Islet precursor cell (in vitro differentiated cells): ENCODE measurements at regions not wholly inside any gene's neighbourhood (a gene's known extent, or its start where the extent isn't known, plus 50 kb on each side); places are given as distances from the start of the nearest gene placed in this dataset.

ENCODE experiments used
- DNase-seq: peaks from one replicate; pipeline ENCODE4 v3.0.0-alpha.2; 2018

DNA sequence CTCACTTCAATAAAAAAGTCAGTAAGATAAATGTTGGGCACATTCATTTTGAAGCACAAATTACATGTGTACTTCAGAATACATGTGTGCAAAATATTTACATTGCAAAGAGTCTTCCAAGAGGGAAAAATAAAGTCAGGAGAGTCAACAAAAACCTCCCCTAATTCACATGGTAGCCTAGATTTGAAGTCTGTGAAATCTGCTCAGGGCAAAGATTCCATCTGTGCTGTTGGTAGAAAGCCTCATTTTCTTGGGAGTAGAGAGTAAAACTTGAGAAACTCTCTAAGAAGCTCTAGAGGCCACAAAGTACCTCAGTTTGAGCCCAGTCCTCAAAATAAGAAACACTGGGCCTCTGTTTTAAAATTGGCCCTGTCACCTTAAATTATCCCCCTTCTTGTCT, 303.4 kb downstream of the RAB28 start:
- no peak for DNase-seq

DNA sequence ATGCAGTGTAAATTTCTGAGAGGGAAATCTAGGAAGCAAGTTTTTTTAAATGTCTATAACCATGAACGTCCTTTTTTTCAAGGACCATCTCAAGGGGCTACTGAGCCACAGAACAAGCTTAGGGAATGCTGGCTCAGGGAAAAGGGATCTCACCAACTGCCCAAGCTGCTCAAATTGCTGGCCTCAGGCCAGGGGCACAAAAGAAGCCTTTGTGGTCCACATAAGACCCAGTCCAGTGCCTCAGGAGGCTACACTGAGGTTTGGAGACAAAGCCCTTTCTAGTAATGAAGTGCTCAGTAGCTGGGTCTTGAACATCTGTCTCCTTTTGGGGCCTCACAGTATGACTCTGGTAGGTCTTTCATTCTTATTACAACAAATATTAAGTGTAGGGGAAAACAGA, 305.5 kb downstream of the RAB28 start:
- DNase-seq = no peak

DNA sequence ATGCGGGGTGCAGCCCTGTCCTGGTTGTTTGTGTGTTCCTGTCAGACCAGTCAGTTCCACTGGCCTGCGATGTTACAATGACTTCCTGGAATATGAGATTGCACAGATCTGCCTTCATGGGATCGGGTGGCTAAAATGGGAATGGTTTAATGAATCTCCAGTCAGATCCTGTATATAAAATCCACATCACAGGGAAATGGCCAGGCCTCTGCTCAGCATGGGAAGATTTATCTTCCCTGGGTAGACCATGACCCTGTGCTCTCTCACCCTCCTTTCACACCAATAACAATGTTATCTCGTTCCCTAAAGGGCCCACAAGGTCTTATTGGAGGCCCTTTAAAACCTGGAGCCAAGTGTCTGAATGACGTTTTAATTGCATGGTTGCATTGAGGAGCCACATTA, 307.4 kb downstream of the RAB28 start:
- DNase-seq = no peak

DNA sequence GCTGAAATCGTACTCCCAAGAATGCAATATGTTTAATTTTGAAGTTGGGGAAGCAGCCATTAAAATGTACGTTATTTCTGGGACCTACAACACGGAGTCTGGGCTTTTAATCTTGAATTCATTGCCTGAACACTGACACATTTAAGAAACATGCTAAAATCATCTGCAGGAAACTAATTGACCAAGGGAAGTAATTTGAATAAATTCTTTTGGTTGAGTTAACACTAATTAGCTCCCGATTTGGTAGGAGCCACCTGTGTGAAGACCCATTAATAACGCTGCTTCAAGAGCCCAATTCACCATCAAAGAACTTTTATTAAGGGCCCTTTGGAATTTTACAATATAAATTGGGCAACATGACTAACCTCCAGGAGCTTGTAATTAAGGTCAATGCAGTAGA, 309.2 kb downstream of the RAB28 start:
- DNase-seq = no peak

DNA sequence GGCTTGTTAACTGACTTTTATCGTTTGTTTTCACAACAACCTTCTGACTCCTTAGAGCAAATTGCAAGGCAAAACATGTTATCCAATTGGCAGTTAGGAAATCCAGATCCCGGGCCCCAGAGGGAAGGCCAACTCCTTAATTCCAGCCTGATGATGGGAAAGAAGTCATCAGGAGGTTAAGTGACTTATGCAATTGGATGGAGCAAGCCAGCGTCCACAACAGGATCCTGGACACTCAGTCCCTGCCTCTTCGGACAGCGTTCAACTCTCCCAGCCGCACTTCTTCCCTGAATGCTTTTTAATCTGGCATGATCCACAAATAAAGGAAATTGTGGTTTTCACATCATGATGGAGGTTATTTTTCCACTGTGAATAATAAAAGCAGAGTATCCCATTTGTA, 310.1 kb downstream of the RAB28 start:
- no peak for DNase-seq

DNA sequence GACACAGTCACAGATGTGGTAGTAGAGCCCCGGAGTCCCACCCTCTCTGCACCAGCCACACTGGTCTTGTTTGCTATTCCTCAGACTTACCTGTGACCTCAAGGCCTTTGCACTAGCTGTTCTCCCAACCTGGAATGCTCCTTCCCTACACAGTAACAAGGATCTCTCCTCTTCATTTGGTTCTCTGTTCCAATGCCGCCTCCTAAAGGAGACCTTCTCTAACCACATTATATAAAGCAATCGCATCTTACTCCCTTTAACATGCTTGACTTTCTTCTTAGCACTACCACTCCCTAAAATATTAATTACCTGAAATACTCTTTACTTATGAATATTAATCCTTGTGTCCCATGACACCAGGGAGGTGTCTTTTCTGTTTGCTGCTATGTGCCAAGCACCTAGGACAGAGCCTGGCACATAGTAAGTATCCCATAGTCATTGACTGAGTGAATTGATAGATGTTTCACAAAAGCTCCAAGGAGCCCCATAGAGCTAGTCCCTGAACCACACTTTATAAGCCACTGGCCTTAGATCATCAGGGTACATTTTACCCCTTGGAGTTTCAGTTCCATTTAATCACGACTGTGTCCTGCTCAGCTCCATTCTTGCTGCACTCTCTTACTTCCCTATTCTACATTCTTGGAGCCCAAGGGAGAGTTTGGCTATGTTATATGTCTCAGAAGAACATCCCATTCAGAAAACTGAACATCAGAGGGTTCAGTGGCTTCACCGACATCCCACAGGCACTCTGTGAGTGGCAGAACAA, 312.7 kb downstream of the RAB28 start:
- no peak for DNase-seq

DNA sequence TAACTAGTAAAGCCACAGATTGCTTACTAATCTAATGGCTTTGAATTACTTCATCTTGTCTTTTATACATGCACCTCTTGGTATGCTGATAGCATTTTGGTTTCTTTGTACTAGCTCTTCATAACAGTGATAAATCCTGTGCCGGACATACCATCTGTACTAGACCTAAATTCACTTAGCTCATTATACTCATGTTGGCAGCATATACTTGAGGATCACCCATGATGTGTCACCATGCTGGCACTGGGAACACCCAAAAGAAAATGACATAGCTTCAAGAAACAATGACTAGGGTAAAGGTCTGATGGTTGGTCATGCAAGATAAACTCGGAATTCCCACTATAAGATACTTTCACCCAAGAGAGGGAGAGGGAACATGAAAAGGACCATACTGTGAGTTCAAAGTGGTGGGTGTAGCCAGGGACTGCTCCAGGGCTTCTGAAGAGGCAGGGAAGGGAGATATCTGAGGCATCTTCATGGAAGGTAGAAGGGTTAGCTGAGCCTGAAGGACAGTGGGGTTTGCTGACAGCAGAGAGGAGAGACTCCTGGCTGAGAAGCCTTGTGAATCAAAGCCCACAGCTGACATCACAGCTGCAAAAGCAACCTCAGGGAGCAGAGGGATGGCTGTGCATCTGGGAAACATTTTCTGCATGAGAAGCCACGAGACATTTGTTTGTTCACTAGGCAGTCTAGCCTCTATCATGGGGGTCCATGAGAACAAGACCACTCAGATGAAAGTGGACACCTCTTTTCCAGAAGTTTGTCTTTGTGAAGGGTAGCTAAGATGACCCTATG, 314.2 kb downstream of the RAB28 start:
- DNase-seq = no peak

DNA sequence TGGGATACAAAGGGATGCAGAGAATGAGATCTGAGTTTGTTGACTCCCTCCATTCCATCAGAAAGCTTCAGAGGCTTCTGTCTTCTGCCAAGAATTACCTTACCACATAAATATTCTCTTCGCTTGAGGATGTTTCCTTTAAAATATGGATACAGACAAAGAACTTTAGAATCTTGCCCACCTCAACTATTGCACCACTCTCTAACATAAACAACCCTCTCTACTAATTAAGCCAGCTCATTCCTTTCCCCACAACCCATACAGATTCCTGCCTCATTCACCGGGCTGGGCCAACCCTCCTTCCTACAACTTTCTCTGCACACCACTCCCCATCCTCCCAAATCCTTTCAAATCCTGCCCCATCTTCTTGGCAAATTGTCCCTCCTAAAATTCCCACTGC, 315.8 kb downstream of the RAB28 start:
- no peak for DNase-seq

DNA sequence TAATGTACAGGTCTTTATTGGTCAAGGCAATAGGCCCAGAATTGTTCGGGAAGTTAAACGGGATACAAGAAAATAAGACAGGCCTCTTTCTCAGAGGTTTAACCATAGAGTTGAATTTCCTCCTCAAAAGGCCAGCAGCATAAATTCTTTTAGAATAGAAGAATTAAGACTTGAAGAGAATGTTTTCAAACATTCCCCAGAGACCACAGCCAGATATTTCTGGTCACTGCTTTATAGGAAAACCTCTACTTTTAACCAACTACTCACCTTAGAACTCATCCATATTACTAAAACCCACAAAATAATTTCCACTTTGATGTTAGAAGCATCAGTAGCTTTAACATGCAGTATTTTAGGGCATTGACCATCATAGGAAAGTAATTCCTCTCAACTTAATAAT, 317.9 kb downstream of the RAB28 start:
- no peak for DNase-seq

DNA sequence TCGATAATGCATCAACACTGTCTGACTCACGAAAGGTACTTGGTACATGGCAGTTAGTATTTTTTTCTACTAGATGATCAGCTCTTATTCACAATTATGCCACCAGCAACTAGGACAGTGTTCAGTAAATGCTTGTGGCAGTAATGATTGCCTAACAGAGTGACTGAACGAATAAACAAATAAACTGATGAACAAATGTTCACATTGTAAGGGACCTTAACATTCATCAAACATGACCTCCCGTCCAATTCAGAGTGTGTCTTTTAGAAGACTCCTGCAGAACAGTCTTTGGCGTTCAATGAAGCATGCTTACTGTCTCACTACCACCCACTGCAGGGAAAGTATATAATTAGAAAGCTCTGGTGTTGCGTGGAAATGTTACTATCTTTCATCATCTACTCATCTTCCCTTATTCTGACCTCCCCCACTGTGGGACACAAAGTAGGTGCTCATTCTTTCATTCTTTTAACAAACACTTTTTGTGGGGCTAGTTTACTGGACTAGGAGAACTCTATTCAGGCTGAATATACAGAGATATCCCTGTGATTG, 319.3 kb downstream of the RAB28 start:
- no peak for DNase-seq

DNA sequence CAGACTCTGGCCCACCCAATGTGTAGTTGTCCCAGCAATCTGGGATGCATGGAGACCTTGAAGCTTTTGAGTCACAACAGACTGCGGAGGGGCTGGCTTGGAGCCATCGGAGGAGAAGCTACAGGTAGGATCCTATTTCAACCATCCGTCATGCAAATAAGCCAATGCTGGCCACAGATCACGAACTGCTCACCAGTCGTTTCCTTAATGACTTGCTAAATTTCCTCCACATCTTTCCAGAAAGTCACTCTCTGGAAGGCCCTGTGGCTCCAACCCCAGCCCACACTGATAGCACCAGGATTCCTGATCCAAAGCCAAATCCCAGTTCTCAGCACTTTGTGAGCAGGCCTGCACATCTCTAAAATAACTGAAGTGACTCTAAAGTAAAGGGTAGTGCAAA, 321.3 kb downstream of the RAB28 start:
- DNase-seq = no peak

DNA sequence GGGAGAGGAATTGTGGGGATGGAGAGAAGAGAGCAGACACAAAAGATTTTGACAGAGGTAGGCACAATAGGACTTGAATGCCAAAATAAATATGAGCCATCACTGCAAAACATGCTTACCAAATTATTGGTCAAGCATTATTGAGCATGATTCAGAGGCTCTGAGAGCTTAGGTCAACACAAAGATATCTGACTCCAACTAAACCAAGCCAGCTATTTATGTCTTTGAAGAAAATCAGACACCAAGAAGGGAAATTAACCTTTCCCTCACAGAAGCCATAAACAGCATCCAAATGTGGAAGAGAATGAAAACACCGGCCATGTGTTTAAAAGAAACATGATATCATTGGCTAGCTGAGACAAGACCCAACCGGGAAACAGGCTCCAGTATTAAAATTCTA, 323.2 kb downstream of the RAB28 start:
- no peak for DNase-seq

DNA sequence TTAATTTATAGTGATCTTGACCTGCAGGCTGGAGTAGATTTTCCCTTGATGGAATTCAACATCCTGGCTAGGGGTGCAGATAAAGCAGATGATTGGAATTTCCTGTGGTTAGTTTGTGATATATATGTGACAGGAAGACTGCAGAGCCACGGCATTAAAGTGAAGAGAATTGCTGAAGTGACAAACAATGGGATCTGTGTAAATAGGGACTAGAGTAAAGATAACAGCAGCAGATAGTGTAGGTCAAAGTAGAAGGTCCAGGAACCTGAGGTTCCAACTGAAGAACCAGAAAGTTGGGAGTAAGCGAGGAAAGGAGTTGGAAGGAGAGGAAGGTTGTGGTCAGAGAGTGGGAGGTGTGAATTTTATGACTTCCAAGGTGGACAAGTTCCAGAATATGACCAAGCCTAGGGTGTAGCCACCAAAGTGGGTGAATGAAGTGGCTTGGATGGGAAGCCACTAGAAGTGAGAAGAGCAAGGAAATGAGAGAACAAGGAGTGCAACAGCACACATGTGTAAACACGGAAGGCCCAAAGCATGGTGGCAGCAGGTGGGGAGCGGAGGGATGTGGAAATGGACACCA, 325.0 kb downstream of the RAB28 start:
- DNase-seq = no peak

DNA sequence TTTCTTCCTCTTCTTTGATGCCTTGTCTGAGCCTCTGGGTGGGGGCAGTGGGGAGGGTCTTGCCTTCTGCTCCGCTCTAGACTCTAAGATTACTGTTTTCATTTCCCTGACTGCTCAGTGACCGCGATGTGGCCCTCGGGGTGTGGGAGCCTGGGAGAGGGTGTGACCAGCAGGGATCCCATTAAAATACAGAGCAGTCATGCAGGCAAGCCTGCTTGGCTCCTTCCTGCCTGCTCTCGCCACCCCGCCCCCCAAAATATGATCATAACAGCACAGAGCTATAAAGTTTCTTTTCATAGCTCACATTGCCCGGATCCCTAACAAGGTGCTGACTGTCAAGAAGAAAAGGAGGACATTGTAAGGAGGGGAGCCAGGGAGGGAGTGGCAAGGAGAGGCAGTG, 332.9 kb downstream of the RAB28 start:
- DNase-seq = no peak

DNA sequence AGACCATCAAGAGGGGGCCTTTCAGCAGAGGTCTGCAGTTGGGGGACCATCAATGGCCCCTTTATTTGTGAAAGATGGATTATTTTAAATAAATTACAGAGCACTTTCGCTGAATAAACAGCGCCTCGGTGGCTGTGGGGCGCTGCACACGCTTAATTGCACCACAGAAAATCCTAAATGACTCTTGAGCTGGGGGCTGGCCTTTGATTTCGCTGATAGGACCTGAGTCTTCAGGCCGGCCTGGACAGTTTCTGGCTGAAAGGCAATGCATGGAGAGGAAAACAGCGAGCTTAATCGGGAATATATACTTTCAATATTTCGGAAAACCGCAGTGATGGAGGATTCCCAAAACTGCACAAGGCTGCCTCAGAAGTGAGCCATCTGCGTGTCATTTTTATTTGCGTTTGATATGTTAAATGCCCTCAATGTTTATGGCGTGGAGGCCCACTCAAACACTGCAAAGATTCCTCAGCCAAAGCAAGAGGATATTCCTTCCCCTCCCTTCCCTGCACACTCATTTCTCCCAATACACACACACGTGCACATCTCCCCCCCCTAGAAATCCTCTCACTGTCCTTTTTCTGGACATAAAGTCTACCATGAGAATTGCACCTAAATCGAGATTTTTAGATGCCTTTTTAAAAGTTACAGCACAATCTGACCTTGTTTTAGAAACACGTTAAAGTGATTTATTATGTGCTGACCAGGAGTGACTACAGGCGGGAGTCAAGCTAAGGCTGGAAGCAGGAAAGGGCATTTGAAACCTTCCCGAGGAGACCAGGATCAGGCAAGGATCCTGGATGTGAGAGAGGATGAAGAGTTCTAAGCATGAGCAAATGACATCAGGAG, 340.7 kb downstream of the RAB28 start:
- no peak for DNase-seq

DNA sequence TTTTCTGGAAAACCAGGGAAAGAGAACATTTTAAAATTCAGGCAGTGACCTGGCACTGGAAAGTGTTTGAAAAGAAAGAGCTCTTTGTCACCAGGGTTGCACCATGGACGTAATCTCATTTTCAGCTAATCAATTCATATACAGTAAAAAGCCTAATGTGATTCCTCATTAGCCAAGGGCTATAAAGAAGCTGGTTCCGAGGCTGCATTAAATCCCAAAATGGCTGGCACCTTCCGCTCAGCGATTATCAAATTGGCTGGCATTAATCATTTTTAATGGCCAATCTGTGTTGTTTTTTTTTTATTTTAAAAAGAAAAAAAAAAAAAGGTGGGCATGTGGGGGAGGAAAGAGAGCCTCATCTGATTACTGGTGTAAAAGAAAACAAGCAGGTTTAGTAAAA, 341.4 kb downstream of the RAB28 start:
- no peak for DNase-seq

DNA sequence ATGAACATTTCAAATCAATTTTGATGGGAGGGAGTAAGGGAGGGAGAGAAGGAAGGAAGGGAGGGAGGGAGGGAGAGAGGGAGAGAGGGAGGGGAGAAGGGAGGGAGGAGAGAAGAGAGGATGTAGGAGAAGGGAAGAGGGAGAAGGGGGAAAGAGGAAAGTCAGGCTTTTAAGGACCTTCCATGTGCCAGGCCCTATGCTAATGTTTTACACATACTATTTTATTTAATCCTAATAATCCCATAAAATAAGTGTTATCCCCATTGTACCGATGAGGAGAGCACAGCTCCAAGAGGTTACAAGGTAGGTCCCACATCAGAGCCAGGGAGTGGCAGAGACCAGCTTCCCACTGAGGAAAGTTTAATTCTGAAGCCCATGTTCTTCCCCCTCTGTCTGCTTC, 341.9 kb downstream of the RAB28 start:
- DNase-seq = no peak

DNA sequence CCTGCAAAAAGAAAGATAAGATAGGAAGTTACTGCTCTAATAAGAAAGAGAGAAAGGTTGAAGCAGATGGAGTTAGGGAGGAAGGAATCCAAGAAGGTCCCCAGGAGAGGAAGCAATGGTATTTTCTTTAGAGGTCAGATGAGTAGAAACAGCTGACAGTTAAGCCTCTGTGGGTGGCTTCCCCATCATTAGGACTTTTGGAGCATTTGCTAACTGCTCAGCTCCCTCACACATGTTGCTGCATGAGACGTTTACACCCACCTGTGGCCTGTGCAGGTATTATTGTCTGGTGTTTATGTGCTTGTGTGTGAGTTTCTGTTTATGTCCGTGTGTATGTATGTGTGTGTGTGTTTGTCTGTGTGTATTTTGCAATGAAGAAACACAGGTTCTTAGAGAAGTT, 346.8 kb downstream of the RAB28 start:
- DNase-seq = no peak

DNA sequence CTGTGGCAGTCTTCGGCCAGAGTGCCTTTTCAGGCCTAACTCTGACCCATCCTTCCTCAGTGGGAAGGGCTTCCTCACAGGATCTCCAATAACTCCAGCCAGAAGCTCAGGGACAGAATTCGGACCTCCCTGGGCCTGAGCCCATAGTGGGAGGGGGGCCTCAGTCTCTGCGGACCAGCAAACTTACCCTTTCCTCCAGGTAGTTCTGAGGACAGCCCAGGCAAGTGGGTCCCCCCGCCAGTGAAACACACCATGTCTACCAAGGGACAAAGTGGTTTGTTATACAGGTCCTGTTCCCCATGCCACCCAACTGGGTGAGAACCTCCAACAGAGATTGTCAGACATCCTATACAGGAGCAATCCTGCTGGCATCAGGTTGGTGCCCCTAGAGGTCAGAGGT, 350.4 kb downstream of the RAB28 start:
- DNase-seq = no peak

DNA sequence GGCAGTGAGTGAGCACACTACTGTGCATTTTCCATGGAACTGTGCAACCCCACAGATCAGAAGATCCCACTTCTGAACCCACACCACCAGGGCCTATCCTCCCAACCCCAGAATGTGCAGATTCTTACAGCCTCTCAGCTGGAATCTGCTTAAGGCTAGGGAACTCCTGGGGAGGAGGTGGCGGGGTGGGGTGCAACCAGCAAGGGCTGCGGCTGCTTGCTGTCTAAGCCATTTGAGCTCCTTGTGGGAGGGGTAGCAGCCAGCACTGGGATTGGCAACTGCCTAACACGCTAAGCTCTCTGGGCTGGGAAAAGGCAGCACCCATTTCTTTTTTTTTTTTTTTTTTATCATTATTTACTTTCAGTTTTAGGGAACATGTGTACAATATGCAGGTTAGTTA, 353.3 kb downstream of the RAB28 start:
- no peak for DNase-seq

DNA sequence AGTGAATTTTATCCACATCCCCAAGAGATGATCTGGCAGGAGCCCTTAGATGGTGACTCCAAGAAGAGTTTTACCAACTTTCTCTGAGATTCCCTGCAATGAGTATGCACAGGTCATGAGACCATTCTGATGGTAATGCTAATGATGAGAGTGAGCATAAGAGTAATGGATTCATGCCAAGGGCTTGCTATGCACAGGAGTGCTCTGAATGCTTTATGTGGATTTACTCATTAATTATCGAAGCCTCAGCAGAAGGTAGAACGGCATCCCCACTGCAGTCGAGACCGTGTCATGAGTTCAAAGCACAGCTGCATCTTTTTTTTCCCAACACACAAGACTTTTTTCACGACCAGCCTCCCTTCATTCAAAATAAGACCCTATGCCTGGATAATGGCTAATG, 355.0 kb downstream of the RAB28 start:
- no peak for DNase-seq

DNA sequence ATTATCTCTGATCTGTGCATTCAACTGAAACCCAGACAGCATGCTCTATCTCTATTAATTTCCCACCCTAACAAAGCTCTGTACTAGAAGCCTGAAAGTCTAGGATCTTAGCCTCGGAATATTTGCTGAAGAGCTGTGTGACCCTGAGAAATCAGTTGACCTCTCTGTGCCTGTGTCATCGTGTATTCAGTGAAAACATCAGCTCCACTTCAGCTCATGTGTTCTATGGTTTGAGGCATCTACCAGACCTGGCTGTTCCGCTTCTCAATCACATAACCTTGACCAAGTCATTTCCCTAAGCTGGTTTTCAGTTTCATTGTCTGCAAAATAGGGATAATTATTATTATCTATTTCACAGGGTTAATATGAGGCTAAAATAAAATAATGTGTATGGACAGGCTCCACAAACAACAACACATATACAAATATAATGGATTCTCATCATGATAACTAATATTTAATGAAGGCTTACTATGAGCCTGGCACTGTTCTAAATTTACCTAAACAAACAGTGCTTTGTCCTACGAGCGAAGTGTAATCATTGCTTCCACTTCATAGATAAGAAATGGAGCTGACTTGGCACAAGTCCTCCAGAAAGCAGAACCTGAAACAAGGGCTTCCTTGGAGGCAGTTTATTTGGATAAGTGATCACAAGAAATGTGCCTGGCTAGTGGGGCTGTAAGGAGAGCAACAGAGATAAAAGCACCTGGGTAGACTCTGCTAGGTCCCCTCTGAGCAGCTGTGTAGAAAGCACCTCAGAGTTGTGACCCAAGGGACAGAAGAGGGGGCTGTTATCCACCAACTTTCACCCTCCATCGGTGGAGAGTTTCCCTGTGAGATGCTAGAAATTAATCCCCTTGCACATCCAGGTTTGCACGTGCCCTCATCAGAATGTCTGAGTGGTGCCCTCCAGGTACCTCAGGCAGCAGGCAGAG, 356.9 kb downstream of the RAB28 start:
- no peak for DNase-seq
